SU-DHL-6 (cell line): ENCODE measurements at regions not wholly inside any gene's neighbourhood (a gene's known extent, or its start where the extent isn't known, plus 50 kb on each side); places are given as distances from the start of the nearest gene placed in this dataset.

Experiments used
- H2AFZ ChIP-seq: fragments of 200-600 bp; sonication (generic); 2 replicates; pipeline ENCODE4 v1.6.1; 2014; ENCODE audit warnings: low read depth, mild to moderate bottlenecking, moderate library complexity, mixed read lengths, antibody characterized with exemption, low read length; ENCODE audit not compliant: severe bottlenecking
- H3F3A ChIP-seq: fragments of 200-600 bp; shearing (Covaris generic); 2 replicates; pipeline ENCODE4 v1.6.0; 2016; ENCODE audit warnings: antibody characterized with exemption, mild to moderate bottlenecking; ENCODE audit not compliant: insufficient read depth
- H3K27ac ChIP-seq: fragments of 200-600 bp; sonication (generic); 2 replicates; pipeline ENCODE4 v1.5.1; 2016; ENCODE audit warnings: low read depth, mild to moderate bottlenecking, low read length, moderate library complexity, mixed read lengths
- H3K27me3 ChIP-seq: fragments of 200-600 bp; sonication (generic), shearing (Covaris generic); 2 replicates; pipeline ENCODE4 v1.6.0; 2014; ENCODE audit warnings: mild to moderate bottlenecking, low read length
- H3K36me3 ChIP-seq: fragments of 200-600 bp; sonication (generic); 2 replicates; pipeline ENCODE4 v1.6.1; 2014; ENCODE audit warnings: mild to moderate bottlenecking, low read length, mixed read lengths
- H3K4me2 ChIP-seq: fragments of 300-600, 200-600 bp; shearing (Covaris generic), sonication (generic); 2 replicates; pipeline ENCODE4 v1.6.0; 2014; ENCODE audit warnings: low read length, low read depth, mild to moderate bottlenecking; ENCODE audit not compliant: poor library complexity, severe bottlenecking
- H3K4me3 ChIP-seq: fragments of 200-600 bp; sonication (generic); 2 replicates; pipeline ENCODE4 v1.5.1; 2014; ENCODE audit warnings: antibody characterized with exemption, low read length, mild to moderate bottlenecking, mixed read lengths; ENCODE audit not compliant: insufficient read depth, poor library complexity, severe bottlenecking
- H3K79me2 ChIP-seq: fragments of 200-600 bp; sonication (generic); 2 replicates; pipeline ENCODE4 v1.6.1; 2014; ENCODE audit warnings: mild to moderate bottlenecking, low read length, moderate library complexity; ENCODE audit not compliant: insufficient read depth
- H3K9ac ChIP-seq: fragments of 200-600 bp; sonication (generic); 2 replicates; pipeline ENCODE4 v1.7.0; 2014; ENCODE audit warnings: mild to moderate bottlenecking, low read length
- H3K9me2 ChIP-seq: fragments of 200-600 bp; sonication (generic); replicated peaks from 2 replicates; pipeline ENCODE4 v1.6.1; 2014; ENCODE audit warnings: low read length; ENCODE audit not compliant: insufficient read depth
- H3K9me3 ChIP-seq: fragments of 200-600 bp; sonication (generic); 2 replicates; pipeline ENCODE4 v1.6.1; 2014; ENCODE audit warnings: low read length, mixed read lengths; ENCODE audit not compliant: insufficient read depth
- H4K20me1 ChIP-seq: fragments of 200-600 bp; sonication (generic); 2 replicates; pipeline ENCODE4 v1.6.1; 2014; ENCODE audit warnings: low read depth, mild to moderate bottlenecking, antibody characterized with exemption, low read length, moderate library complexity, mixed read lengths
- EZH2phosphoT487 ChIP-seq: fragments of 200-600 bp; sonication (generic), shearing (Covaris generic); conservative IDR thresholded peaks from 2 replicates; pipeline ENCODE4 v1.6.1; 2018; ENCODE audit warnings: mild to moderate bottlenecking, antibody characterized with exemption, low read length, moderate library complexity, mixed read lengths
- TF ChIP-seq, protein P1 (sequence below): fragments of 200-600 bp; sonication (generic); IDR thresholded peaks from one replicate; pipeline ENCODE4 v1.5.1; 2017; ENCODE audit warnings: antibody characterized with exemption, mild to moderate bottlenecking, low read length, moderate library complexity; ENCODE audit not compliant: insufficient read depth, poor library complexity, severe bottlenecking

- Histone ChIP-seq H2AFZ (no peak overlapping the region), H4K20me1 (no peaks in the 10 kb centered on the region), H3F3A (no peaks in the 10 kb centered on the region), H3K9ac (no peak overlapping the region), H3K9me2 (no peaks in the 10 kb centered on the region), H3K4me2 (no peak overlapping the region), H3K79me2 (no peaks in the 10 kb centered on the region), H3K27me3 (no peaks in the 10 kb centered on the region), H3K9me3 (no peaks in the 10 kb centered on the region), H3K36me3 (no peaks in the 10 kb centered on the region), H3K27ac (no peak overlapping the region), H3K4me3 (no peak overlapping the region)
- TF ChIP-seq, protein P1, sequence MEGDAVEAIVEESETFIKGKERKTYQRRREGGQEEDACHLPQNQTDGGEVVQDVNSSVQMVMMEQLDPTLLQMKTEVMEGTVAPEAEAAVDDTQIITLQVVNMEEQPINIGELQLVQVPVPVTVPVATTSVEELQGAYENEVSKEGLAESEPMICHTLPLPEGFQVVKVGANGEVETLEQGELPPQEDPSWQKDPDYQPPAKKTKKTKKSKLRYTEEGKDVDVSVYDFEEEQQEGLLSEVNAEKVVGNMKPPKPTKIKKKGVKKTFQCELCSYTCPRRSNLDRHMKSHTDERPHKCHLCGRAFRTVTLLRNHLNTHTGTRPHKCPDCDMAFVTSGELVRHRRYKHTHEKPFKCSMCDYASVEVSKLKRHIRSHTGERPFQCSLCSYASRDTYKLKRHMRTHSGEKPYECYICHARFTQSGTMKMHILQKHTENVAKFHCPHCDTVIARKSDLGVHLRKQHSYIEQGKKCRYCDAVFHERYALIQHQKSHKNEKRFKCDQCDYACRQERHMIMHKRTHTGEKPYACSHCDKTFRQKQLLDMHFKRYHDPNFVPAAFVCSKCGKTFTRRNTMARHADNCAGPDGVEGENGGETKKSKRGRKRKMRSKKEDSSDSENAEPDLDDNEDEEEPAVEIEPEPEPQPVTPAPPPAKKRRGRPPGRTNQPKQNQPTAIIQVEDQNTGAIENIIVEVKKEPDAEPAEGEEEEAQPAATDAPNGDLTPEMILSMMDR, result no peak
- no peak for TF ChIP-seq EZH2phosphoT487
These were observed 110.0 kb upstream of the MTAP start for GRCh38 chr9:21692390-21692789.

- TF ChIP-seq EZH2phosphoT487, result no peak
- TF ChIP-seq, protein P1, result no peak
- no peak overlapping the region for H3K4me2 ChIP-seq
- no peak overlapping the region for H3K9ac ChIP-seq
- H3K9me2 ChIP-seq, result no peaks in the 10 kb centered on the region
- H4K20me1 ChIP-seq, result no peaks in the 10 kb centered on the region
- no peak overlapping the region for H3K27ac ChIP-seq
- no peaks in the 10 kb centered on the region for H3K36me3 ChIP-seq
- no peak overlapping the region for H2AFZ ChIP-seq
- H3K79me2 ChIP-seq, result no peaks in the 10 kb centered on the region
- no peaks in the 10 kb centered on the region for H3K27me3 ChIP-seq
- H3K4me3 ChIP-seq, result no peak overlapping the region
- no peaks in the 10 kb centered on the region for H3F3A ChIP-seq
- no peaks in the 10 kb centered on the region for H3K9me3 ChIP-seq
These were observed 108.0 kb upstream of the MTAP start for GRCh38 chr9:21694424-21694823.

- TF ChIP-seq, protein P1, result no peak
- no peak for TF ChIP-seq EZH2phosphoT487
These were observed 107.0 kb upstream of the MTAP start for GRCh38 chr9:21695443-21695842.

More at GRCh38 chr9:21695443-21695842, 107.0 kb upstream of the MTAP start:
- Histone ChIP-seq H3K36me3 (no peaks in the 10 kb centered on the region), H3F3A (no peaks in the 10 kb centered on the region), H3K4me2 (no peak overlapping the region), H2AFZ (no peak overlapping the region), H3K27me3 (no peaks in the 10 kb centered on the region), H3K27ac (no peak overlapping the region), H3K79me2 (no peaks in the 10 kb centered on the region), H3K9me3 (no peaks in the 10 kb centered on the region), H3K9ac (no peak overlapping the region), H3K9me2 (no peaks in the 10 kb centered on the region), H4K20me1 (no peaks in the 10 kb centered on the region), H3K4me3 (no peak overlapping the region)
